ENCODE measurements at regions not wholly inside any gene's neighbourhood (a gene's known extent, or its start where the extent isn't known, plus 50 kb on each side); places are given as distances from the start of the nearest gene placed in this dataset.
"Not testable (repeated sequence)": the region's sequence is repeated elsewhere in the genome, so short reads cannot be mapped to it uniquely, and the experiment has no call there.

DNA sequence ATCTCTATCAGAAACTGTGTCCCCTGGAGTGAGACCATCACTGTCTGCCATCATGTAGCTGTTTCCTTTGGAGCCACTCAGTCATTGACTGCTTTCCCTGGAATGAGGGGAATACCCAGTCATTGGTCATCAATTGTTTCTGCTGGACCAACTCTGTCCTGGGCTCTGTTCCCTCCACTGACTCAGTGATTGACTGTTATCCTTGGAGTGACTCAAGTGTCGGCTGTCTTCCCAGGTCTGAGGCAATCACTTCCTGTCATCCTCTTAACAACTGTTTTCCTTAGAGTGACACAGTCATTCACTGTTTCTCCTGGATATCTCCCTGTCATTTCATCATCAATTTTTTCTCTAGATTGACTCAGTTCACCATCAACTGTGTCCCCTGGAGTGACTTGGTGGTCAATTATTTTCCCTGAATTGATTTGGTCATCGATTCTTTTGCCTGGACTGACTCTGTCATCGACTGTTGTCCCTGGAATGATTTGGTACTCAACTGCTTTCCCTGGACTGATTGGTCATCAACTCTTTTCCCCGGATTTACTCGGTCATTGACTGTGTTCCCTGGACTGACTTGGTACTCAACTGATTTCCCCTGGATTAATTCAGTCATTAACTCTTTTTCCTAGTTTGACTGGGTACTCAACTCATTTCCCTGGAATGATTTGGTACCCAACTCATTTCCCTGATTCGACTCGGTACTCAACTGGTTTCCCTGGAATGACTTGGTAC is 327.9 kb upstream of the VCX start:
- FAIRE-seq, result no peak

DNA sequence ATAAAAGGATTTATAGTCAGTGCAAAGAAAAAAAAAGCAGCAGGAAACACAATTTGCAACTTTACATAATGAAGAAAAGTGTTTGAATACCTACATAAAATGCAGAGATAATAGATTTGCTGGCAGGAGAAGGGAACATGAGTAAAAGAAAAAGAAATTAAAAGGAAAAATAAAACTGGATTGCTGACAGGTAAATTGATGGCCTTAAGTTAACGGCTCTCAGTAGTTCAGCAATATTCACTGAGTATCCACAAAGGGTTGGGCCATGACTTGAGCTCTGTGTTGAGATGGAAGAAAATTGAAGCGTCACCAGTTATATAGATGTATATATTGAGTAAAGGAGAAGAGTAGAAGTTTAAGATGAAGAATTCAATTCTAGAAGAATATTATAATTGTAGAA is 330.1 kb upstream of the VCX start:
- no peak for FAIRE-seq

DNA sequence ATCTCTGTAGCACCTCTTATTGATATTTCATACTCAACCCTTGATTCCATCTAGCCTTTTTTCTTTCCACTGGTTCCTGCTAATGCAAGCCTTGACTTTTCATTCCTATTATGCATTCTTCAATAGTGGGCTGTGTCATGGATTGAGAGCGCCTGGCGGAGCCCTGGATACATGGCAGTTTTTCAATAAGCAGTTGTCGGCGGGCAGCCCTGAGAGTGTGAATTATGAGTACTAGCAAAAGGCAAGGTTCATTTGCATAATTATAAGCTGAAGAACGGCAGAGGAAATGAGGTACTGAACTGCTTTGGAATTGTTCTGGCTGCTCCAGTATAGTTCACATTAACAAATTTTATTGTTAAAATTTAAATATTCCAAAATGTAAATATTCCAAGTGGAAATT is 339.7 kb upstream of the VCX start:
- FAIRE-seq, result no peak

DNA sequence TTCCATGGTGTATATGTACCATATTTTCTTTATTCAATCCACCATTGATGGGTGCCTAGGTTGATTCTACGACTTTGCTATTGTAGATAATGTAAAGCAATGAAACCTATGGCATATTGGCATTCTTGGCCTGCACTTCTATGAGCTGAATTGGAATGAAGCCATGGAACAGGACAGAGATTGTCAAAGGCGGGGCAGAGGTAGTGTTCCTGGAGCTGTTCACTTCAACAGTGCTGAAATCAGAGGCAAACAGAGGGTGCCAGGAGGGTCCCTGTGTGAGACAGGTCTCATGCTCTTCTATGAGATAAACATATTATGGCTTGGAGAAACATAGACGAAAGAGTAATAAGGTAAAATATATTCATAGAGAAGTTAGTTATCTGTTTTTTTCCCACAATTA is 342.6 kb upstream of the VCX start:
- no peak for FAIRE-seq

DNA sequence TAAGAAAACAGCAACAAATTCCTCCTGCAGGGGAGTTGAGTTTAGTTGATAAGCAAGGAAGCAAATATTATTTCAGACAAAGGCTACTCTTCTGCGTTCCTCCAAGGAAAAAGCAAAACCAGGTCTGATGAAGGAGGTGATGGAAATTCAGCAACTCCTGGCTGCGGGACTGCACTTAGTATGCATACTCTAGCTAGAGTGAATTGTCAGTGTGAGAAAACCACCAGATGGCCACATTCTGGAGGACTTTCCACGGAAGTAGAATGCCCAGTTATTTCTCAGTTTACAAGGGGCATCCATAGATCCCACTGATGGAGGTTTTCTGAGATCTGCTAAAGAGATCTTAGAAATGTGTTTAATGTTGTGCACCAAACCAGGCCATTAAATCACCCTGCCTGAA is 338.6 kb upstream of the PUDP start:
- no peak for FAIRE-seq

DNA sequence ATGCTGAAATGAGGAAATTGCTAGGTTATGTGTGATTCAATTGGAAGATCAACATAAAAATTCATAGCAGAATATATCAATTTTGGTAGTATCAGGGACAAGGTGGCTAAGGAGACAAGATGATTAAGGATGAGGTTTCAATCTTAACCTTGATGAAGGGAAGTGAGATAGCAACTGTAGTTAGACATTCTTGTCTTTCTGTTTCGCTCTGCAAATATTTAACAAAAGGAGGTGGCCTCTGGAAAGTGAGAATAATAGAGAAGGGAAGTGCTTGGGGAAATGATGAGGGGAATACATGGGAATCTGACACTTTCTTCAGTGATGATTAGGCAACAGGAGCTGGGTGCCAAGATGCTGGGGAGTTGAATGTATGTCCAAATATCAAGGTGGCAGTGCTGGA is 337.1 kb upstream of the PUDP start:
- FAIRE-seq, result no peak

DNA sequence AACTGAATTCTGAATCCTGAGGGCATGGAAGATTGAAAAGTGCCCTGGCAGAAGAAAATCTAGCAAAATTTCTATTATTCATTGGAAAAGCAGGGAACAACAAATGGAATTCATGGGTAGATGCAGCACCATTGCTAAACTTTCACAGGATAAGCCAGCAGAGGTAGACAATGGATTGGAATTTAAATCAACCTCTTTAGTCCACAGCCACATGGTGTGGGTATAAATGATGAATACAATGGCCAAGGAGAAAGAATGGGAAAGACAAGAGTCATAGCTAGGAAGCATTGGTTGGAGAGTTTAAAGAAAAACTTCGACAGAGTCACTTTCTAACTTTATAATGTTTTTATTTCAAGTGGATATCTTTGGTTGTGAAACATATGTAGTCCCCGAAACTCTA is 332.8 kb upstream of the PUDP start:
- no peak for FAIRE-seq

DNA sequence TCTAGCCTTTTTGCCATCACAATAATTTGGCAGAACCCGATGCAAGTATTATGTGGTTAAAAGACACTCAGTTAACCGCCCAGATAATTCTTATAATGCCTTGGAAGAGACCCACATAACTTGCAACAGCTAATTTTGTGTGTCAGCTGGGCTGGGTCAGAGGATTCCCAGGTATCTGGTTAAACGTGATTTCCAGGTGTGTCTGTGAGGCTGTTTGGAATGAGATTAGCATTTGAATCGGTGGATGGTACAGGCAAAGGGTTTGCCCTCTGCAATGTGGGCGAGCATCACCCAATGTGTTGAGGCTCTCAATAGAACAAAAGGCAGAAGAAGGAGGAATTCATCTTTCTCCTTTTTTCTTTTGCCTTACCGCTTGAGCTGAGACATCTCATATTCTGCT is 314.2 kb upstream of the PUDP start:
- FAIRE-seq, result no peak

DNA sequence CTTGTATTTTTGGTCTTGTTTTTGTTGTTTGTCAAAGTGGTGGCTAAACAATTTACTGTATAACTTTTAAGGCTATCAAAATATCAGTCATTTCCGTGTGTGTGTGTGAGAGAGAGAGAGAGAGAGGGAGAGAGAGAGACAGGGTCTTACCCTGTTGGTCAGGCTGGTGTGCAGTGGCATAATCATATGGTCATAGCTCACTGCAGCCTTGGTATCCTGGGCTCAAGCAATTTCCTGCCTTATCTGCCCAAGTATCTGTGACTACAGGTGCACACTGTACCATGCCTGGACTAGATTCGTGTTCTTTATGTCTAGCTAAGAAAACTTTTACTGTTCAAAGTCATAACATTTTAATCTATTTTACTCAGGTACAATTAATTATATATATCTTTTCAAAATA is 313.1 kb upstream of the PUDP start:
- not testable (repeated sequence) for FAIRE-seq

DNA sequence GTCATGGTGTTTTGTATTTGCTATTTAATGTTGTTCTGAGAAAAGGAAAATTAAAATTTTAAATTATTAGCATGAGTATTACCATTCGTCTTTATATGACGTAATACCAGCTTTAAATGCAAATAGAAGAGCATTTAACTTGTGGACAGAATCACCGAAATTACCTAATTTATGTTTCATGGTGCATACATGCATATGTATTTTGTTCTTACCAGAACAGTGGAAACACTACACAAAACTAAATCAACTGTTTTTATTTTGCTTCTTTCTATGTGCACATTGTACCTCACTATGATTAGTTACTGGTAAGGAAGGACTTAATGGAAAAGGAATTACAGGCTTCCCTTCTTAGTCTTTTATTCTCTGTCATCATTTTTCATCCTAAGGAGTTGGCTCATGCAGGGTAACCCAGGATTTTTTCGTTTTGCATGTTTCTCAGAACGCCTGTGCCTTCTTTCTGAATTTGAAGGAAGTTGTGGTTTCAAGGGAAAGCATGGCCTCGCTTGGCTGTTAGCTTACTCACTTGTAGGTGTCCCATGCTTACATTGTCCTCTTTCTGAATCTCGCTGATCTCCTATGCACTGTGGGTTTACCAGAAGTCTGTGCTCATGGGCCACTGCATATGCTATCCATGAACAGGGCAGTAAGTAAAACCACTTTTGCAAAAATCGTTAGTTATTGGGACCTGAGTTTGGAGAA is 300.0 kb upstream of the PUDP start:
- FAIRE-seq, result no peak

DNA sequence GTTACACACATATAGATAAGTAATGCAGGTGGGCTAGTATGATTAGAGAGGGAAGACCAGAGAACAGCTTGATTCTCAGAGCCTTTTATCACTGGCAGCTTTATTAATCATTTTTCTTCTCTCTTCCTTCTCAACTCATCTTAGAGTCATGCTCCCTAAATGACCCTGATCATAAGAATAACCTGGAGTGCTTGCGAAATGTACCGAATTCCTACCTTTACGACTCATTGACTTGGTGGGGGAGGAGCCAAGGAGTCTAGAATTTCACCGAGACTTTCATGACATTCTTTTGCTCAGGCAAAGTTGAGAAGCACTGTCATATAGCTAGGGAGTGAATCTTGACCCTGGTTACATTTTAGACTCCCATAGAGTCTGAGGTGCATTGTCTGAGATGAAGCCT is 298.9 kb upstream of the PUDP start:
- FAIRE-seq, result no peak

DNA sequence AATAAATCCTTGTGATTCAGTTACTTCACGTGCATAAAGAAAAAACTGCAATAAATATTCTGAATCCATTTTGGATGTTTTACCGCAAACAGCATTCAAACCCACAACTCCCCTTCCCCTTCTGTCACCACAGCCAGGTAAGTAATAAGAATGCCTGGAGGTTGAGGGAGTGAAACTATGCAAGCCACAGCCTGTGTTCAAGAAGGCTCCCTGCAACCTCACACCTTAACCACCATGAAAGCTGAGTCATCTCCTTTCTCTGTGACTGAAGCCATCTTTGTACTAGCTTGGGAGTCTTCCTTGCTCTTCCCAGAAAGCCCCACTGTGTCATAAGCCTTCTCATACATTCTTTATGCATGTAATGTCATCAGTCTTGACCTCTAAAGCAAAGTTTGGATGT is 297.0 kb upstream of the PUDP start:
- FAIRE-seq, result no peak

DNA sequence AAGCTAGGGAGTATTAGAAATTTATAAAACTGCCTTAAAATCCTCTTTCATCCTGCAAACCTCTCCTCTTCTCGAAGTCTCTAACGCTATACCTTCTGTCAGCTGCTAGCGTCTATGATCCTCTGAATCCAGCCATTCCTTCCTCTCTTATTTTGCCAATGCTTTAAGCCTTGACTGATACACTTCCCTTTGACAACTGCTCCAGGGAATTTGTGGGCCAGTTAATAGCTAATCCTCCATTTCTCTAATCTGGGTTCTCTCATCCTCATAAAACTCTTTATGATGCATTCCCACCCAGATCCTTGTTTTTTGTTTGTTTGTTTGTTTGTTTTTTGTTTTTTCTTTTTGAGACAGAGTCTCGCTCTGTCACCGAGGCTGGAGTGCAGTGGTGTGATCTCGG is 293.6 kb upstream of the PUDP start:
- FAIRE-seq, result no peak

DNA sequence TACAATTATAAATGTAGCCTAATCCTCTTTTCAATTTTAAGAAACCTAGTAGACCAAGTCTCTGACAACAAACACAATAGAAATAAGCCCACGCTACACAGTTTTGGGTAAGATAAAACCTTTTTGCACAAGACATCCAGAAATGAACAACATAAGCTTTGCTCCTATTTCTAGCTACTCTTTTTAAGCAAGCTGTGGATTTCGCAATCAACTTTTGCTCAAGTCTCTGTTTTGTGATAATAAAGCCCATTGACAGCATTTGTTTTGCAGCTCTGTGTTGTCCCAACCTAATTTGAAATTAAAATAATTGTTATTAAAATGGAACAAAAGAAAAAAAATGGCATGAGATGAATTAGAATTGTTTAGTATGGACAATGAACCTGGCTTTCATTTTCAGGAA is 287.9 kb upstream of the PUDP start:
- FAIRE-seq, result no peak

DNA sequence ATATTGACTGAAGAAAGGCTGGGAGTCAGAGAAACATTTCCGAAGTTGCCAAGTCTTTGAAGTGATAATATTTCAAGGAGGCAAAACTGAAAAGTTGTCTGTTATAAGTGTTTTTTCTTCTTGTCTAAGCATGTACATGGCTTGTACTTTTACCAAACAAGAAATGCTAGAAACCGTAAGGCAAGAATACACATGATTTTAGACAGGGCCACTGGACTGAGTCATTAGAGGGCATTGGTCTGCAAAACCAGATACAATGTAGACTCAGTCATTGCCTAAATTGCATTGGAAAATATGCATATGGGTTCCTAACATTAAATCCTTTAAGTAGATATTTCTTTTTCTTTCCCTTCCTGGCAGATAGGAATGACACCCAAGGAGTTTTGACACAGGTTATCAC is 284.9 kb upstream of the PUDP start:
- no peak for FAIRE-seq

DNA sequence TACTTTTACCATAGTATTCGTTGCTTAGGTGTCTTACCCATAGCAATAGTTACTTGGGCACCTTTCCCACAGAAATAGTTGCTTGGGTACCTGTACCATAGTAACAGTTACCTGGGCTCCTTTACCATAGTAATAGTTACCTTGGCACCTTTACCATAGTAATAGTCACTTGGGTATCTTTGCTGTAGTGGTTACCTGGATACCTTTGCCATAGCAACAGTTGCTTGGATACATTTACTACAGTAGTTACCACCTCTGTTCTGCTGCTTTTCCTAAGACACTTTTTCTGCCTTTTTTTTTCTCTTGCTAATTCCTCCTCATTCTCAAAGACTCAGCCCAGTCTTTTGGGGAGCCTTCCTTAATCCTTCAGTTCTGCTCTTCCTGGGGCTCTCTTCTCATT is 272.8 kb upstream of the PUDP start:
- no peak for FAIRE-seq

DNA sequence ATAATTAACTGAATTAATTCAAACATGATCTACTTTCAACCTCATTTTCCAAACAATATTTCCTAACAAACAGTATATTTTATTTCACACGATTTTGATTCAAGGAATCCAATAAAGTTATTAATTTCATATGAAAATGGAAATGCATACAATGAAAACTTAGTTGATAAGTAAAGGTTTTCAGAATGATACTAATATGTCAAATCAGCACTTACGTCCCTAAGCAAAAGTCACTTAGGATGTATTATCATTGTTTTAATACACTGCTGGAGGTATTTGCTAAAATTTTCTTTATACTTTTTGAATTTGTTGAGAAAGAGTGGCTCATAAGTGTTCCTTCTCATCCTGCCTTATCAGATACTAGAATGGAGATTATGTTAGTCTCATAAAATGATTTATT is 266.8 kb upstream of the PUDP start:
- FAIRE-seq, result no peak

DNA sequence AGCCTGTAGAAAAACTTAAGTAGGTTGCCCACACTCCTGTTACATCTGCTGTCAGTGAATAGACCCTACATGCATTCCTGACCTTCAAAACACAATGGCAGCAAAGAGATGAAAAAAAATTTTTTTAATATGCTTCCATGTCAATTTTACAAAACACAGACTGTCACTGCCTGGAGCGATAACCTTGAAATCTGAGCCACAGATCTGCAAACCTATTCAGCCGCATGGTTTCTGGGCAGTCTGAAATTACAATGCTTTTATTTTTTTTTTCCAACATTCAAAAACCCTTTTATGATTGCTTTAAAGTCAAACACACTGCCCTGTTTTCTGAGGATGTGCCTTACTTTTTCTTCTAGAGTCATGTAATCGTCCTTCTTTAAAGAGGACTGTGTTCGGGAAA is 264.9 kb upstream of the PUDP start:
- no peak for FAIRE-seq

DNA sequence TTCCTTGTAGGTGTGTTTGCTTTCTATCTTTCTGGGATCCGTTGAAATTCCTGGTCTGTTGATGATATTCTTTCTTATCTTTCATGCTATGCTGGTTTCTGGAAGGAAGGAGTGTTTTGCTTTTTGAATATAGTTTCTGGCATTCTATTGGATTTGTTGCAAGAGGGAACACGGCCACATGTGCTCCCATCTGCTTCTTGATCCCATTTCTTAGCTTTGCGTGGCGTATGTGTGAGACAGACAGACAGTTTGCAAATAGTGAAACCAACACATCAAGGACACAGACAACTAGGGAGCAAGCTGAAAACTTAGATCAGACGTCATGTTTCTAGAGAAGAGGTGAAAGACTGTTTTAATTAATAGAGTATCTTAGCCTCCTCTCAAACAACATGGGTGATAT is 261.9 kb upstream of the PUDP start:
- FAIRE-seq, result no peak

DNA sequence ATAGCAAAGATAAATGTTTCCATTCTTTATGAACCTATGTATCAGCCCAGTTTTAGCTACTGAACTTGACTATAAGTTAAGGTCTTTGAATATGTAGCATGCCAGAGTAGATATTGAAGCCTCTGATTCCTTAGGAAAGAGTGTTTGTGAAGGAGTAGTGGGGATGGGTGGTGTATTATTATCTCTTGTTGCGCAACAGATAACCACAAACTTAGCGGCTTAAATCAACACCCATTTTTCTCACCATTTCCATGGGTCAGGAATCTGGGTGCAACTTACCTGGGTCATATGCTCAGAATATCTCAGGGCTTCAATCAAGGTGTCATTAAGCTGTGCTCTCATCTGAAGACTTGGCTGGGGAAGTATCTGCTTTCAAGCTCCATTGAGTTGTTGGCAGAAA is 251.4 kb upstream of the PUDP start:
- no peak for FAIRE-seq

DNA sequence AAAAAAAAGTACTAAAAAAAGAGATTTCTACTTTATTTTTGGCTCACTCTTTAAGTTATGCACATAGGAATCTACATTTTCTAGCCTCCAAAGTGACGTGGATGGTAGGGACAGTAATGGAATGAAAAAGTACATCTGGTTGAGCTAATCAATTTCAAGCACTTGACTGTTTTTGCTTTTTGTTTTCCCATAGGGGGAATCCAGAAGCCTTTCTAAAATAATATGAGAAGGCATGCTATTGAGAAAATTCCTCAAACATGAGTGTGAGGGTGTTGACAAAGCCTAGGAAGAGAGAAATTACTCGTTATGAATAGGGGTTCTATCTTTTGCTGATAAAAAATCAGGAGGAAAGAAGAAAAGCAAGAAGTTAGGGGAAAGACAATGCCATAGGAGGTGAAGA is 242.5 kb upstream of the PUDP start:
- no peak for FAIRE-seq

DNA sequence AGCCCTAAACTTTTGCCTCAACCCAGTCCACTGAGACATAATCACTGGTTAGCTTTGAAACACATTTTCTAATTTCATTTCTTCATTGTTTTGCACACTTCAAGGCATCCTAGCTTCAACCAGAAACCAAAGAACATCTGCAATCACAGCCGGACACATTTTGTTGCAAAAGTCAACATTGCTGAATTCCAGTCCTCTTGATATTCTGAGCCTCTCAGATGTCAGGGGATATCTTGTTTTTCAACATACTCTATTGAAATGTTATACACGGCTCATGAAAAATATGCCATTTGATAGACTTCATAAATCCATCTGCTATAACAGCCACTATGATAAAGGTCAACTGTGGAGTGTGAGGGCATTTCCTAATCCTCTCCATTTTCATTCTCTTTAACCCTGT is 241.6 kb upstream of the PUDP start:
- no peak for FAIRE-seq

DNA sequence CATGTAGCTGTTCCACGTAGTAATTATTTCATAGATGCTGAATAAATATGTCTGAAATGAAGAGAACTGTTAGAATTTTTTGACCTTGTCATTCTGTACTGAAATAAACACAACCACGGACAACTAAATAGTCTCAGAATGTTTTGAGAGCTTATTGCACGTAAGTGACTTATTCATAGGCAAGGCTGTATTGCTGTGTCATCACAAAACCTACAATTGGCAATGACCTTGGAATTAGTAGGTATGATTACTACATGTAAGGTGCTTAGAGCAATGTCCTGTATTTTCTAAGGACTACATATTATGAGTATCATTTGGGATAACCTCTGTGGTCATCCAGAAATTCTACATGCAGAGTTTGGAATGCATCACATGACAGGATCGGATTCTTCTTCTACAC is 237.2 kb upstream of the PUDP start:
- FAIRE-seq, result no peak

DNA sequence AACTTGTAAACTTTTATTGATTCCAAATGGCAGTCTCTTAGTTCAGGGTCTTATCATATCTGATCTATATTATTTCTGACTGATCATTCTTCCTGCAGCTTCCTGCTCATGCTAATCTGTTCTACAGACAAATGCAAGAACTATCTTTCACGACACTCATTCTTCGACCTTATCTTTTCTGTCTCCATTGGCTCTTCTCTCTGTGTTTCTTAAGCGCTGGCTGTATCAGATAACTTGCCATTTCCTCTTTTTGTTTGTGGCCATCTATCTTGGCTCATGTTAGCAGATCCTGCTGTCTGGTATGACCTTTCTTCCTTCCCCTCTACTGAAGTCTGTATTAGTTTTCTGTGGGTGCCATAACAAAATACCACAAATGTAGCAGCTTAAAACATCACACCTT is 230.5 kb upstream of the PUDP start:
- no peak for FAIRE-seq
